ENCODE measurements at regions not wholly inside any gene's neighbourhood (a gene's known extent, or its start where the extent isn't known, plus 50 kb on each side); places are given as distances from the start of the nearest gene placed in this dataset.

- TF ChIP-seq POLR2AphosphoS5 (IDR thresholded peaks at IDR 0.05; ENCODE audit: low read length) (no peak), NR2C2 (IDR thresholded peaks at IDR 0.05; ENCODE audit: borderline replicate concordance, control insufficient read depth, insufficient read length, low read depth) (no peak), POLR2A (IDR thresholded peaks at IDR 0.05; ENCODE audit: low read depth, low read length) (no peak), MTA3 (IDR thresholded peaks at IDR 0.05; ENCODE audit: borderline replicate concordance, low read length) (no peak), TCF12 (IDR thresholded peaks at IDR 0.05; ENCODE audit: low read depth, low read length) (no peak), HDAC6 (IDR thresholded peaks at IDR 0.05; ENCODE audit: unreplicated experiment) (no peak), REST (IDR thresholded peaks at IDR 0.05; ENCODE audit: low read depth, low read length) (no peak)
- TF ChIP-seq, protein P1, sequence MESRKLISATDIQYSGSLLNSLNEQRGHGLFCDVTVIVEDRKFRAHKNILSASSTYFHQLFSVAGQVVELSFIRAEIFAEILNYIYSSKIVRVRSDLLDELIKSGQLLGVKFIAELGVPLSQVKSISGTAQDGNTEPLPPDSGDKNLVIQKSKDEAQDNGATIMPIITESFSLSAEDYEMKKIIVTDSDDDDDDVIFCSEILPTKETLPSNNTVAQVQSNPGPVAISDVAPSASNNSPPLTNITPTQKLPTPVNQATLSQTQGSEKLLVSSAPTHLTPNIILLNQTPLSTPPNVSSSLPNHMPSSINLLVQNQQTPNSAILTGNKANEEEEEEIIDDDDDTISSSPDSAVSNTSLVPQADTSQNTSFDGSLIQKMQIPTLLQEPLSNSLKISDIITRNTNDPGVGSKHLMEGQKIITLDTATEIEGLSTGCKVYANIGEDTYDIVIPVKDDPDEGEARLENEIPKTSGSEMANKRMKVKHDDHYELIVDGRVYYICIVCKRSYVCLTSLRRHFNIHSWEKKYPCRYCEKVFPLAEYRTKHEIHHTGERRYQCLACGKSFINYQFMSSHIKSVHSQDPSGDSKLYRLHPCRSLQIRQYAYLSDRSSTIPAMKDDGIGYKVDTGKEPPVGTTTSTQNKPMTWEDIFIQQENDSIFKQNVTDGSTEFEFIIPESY (IDR thresholded peaks at IDR 0.05), result no peak
Measured at GRCh38 chr6:51301962-51302361, 483.3 kb downstream of the TFAP2B start.

All from GM12878 (cell line).